Hematopoietic multipotent progenitor cell treated with erythropoietin and hydrocortisone succinate and interleukin-3 and kit ligand, for 4 days (in vitro differentiated cells): ENCODE measurements at regions not wholly inside any gene's neighbourhood (a gene's known extent, or its start where the extent isn't known, plus 50 kb on each side); places are given as distances from the start of the nearest gene placed in this dataset.
"Not testable (repeated sequence)": the region's sequence is repeated elsewhere in the genome, so short reads cannot be mapped to it uniquely, and the experiment has no call there.

ENCODE experiments used
- DNase-seq: peaks from one replicate; pipeline ENCODE4 v3.0.0-alpha.2; 2015

DNA sequence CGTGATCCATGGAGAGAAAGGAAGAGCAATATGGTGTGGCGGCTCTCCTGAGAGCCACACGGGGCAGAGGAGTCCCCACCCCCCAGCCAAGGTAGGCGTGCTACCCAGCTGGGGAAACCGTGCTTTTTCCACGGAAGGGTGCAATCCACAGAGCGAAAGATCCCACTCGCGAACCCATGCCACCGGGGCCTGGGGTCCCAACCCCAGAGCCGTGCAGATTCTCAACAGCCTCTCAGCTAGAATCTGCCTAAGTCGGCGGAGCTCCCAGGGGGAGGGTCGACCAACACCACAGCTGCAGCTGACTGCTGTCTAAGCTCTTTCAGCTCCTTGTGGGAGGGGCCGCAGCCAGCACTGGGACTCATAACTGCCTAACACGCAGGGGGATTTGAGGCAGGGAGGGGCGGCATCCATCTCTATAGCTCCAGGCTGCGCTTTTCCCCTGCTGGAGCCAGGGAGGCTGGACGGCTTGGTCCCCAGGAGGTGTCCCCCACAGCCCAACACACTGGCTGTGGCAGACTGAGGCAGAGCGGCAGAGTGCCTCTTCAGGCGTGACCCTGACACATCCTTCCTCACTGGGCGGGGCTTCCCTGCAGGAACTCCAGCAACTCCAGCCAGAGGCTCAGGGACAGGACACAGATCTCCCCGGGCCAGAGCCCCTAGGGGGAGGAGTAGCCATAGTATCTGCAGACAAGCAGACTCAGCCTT lies 107.6 kb upstream of the ZBTB20 start:
- no peak for DNase-seq

DNA sequence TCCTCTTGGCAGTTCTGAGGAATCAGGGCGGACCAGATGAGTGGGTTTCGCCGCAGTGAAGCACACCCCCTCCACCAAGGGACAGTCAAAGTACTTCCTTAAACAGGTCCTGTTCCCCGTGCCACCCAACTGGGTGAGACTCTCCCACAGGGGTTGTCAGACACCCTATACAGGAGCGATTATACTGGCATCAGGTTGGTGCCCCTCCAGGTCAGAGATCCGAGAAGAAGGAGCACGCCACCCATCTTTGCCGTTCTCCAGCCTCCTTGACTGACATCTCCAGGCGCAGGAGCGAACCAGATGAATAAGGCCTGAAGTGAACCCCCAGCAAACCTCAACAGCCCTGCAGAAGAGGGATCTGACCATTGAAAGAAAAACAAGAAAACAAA lies 108.1 kb upstream of the ZBTB20 start:
- DNase-seq, result no peak

DNA sequence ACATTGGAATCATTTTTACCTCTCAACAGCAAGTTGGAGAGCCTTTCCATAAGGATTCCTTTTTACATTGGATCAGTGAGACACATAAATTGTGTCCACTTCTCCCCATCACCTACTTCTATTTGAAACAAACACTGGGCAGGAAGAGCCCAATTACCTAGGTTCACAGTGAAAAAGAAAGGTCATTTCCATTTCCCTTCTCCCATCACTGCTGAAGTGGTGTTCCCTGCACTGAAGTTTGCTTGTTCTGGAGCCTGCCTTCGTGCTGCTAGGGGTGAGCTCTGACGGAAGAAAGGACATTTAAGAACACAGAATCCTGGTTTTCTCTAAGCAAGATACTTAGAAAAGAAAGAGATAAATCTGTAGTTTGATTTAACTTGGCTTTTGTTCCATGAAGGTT lies 123.8 kb upstream of the ZBTB20 start:
- DNase-seq, result no peak

DNA sequence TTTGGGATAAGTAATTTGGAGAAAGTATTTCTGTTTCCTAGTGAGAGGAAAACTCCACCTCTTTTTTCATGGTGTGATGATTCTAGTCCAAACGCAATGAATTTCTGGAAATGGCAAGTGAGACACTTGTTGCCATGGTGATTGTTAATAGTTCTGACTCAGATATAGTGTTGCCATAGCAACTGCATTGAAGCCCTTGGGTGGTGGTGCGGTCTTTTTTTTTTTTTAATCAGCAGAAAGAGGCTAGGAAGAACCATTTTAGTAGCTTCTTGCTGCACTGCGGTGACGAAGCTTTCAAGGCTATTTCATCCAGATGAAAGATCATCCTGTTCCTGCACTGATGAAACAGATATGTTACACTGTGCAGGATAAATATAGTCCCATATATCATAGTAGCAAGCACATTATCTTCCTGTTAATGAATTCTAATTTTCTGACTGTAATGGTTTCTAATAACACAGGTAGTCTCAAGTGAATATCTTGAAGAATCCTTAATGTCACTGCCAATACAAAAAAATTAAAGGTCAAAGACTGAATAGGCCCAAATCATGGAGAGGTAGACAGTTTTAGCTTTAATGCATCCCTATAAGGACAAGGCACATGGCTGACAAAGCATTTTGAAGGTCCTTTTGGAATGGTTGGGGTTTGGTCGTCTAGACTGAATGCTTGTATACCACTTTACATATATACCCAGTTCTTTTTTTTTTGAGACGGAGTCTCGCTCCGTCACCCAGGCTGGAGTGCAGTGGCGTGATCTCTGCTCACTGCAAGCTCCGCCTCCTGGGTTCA lies 125.1 kb upstream of the ZBTB20 start:
- no peak for DNase-seq

DNA sequence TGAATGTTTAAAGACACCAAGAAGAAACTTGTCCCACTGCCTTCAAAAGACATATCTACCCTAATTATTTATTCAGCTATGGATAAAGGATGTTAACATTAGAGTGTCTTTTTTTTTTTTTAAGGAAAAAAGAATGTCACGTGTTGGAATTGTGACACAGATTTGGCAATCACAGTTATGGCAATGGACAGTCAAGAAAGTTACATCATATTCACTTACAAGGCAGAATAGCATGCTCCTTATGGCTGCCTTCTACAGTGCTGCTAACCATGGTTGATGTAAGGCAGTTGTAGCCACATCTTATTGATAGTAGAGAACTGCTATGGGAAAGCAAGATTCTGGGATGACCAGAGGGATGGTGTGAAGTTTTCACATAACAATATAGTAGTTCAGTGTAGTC lies 128.8 kb upstream of the ZBTB20 start:
- DNase-seq, result no peak

DNA sequence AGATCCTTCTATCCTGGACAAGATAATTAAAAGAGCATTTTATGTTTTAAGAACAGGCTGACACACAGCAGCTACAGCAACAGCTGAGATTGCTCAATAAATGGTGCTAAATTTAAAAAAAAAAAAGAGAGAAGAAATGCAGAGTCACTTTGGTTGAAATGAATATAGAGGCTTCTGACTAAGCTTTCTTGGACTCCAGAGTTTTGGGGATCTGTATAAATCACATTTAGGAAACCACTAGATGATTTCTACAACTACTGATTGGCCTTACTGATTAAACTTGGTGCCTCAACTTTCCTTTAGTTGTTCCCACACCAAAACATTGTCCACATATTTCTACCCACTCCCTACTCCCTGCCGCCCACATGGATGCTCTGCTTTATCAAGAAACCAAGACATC lies 132.9 kb upstream of the ZBTB20 start:
- peak; percentile 22 for DNase-seq

DNA sequence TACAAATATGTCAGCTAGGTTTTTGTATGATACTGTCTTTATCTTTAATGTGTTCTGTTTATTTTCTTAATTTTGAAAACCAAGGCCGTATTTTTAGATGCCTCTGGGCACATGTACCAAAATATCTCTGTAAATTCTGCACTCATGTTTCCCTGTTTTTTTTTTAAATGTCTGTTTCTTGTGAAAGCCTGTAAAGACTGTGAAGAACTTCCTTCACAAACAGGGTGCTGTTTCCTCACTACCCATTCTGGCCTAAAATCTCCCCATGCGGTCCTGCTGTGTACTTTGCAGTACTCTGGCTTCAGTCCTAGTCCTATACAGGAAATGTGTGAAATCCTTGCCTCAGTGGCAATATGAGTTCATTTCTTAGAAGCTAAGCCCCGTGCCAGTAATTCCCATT lies 133.4 kb upstream of the ZBTB20 start:
- peak; percentile 1 for DNase-seq

DNA sequence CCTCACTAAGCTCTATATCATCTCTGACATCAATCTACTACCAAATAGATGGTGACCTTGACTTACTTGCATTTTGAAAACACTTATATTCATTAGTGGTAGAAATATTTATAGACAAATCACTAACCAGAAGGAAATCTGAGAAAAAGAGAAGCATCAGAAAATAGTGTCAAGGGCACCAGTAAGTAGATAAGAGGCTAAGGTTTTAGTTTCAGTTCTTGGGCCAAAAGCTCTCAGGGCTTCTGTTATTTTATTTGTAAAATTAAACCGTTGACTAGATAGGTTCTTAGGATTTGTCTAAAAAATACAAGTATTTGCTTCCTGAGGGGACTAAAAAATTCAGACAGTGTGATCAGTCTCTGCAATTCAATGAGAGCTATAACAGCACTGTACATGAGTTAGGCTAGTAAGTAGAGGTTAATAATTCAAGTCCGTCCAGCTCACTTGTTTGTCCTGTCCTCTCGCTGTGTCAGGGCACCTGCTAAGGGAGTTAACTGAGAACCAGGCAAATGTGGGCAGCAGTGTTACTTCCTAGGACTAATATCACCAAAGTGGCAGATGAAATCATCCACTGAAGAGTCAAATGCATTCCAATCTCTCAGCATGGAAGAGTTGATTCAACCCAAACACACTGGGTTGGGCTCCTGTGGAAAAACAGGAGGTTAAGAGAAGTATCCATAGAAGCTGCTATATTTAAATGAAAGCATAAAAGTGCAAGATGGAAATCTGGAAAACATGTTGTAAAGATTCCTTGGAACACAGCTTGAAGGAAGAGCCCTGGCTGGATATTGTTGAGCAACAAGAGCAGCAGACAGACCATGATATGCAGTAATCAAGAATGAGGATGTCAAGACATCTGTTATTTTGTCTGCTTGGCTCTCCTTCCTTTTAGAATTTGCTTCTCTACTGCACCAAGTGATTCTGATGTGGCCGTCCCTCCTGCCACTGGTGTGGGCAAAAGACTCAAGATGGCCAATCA lies 134.9 kb upstream of the ZBTB20 start:
- no peak for DNase-seq

DNA sequence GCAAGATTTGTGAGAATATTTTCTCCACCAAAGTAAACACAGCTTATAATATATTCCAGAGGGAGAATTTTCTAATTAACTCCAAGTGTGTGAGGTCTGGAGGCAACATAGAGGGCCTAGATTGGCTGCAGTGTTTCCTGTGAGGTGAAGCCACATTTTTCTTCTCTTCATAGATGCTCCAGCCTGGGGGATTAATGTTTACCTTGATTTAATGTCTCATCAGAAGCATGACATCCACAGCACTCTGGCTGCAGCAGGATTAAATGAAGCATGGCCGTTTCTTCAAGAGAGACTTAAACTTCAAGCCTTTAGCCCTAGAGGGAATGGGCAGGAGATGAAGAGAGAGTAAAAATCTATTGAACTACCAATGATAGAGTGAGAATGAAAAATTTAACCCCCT lies 137.9 kb upstream of the ZBTB20 start:
- no peak for DNase-seq

DNA sequence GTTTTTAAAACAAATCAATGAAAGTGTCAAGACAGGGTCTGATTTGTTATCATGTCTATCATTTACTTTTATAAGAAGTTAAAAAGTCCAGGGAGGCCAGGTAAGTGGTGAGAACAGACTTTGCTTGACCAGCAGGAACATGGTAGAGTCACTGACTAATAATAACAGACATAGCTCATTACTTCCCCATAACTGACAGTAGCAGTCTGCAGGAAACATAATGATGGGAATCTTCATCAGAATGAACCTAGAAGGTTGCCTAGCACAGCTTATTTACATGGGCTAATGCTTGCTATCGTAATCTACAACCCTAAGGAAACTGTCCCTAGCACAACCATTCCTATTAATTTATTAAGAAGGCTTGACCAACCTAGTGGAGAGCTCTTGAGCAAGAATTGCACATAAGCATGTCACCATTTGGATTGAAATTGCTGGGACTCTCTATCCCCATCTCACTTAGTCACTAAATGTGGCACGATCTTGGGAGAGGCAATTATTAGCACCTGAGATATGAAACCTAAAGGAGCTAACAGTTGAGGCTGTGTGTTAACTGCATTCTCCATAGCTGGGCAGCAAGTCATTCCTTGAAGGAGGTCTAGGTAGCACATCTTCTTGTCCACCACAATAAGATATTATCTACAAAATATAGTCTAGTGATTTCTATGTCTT lies 139.6 kb upstream of the ZBTB20 start:
- no peak for DNase-seq

DNA sequence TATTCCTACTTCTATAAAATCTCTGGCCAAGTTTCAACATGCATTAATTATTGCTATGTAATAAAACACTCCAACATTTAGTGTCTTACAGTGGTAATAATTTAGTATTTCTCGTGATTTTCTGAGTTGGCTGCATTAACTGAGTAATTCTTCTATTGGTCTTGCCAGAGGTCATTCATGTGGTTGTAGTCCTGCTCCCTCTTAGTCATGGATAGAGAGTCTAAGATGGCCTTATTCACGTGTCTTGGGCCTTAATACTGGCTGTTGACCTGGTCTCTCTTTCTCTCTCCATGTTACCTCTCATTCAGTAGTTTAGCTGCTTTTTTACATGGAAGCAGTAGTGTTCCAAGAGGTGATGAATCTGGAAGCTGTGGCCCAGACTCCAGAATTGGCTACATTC lies 140.1 kb upstream of the ZBTB20 start:
- DNase-seq, result no peak

DNA sequence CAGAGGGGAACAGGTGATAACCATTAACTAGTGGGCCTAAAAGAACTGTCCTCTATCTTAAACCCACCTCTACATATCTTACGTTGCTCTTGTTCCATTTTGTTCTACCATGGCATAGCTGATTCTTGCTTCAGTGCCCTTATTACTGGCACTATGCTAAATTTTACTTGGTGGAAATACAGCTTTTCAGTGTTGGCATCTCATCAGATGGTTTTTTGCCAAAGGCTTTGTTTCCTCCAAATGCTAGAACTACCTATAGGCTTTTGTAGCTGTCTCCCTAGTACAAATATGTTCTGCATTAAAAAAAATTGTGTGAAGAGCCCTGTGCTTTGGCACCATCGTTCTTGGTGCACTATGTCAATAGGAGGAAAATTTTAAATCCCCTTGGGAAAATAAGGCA lies 145.0 kb upstream of the ZBTB20 start:
- DNase-seq, result no peak

DNA sequence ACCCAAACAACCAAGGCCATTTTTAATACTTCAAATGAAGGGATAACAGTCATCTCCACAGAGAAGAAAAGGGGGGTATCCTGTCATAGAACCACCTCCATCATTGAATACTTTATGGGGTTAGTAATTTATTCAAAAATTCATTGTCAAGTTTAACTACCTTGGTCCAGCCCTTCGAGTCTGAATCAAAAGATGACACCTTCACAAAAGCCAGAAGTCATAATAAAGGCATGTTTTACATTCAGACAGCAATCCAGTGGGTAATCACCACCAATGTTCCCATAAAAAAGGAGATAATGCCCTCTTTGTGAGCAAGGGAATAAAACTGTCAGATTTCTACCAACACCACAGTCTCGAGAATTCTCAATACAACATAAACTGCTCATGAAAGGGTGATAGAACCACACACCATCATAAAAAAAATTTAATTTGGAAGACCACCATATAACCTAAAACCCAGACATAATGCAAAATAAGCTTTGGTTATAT lies 145.6 kb upstream of the ZBTB20 start:
- DNase-seq, result no peak

DNA sequence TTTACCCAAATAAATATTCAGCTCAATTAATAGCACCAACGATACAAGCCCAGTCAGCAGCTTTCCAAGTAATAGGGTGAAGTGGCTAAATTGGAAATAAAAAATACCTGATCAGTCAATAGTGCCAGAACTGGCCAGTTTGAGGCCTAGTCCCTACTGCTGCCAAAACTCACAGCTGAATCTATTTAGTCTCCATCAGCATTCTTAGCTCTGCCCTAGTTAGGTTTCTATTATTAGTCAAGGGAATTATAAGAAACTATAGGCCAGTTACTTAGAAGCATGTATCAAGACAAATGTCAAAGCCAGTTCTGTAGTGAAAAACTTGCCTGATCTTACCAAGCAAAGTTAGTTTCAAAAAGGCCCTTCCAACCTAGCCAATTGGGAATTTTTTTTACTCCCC lies 146.2 kb upstream of the ZBTB20 start:
- DNase-seq, result no peak

DNA sequence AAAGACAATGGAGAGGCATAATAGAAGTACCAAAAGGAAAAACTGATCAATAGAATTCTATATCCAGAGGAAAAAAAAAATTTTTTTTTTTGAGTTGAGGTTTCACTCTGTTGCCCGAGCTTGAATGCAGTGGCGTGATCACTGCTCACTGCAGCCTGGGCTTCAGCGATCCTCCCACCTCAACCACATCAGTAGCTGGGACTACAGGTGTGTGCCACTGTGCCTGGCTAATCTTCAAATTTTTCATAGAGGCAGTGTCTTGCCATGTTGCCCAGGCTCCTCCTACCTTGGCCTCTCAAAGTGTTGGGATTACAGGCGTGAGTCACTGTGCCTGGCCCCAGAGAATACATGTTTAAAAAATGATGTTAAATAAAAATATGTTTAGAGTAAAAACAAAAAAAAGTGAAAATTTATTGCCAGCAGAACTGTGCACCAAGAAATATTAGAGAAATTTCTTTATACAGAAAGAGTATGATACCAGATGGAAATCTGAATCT lies 154.3 kb upstream of the ZBTB20 start:
- no peak for DNase-seq

DNA sequence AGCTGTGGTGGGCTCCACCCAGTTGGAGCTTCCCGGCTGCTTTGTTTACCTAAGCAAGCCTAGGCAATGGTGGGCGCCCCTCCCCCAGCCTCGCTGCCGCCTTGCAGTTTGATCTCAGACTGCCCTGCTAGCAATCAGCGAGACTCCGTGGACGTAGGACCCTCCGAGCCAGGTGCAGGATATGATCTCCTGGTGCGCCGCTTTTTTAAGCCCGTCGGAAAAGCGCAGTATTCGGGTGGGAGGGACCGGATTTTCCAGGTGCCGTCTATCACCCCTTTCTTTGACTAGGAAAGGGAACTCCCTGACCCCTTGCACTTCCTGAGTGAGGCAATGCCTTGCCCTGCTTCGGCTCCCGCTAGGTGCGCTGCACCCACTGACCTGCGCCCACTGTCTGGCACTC lies 170.9 kb upstream of the ZBTB20 start:
- DNase-seq, result not testable (repeated sequence)

DNA sequence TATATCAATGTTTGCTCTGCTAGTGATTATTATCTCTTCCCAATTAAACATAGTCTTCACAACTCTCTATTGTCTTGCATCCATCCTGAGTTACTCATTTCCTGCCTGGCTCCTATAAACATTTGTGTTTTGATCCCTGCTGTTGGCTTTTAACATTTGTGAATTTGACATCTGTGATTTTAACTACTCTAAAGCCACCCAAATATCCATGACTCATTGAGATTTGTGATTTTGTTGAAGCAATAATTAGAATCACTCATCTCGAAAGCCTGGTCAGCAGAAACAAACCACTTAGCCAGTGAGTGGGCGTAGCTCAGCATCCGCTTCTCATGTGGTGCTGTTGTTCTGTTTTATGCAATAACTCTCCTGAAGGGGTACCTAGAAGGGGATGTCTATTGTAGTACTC lies 174.3 kb upstream of the ZBTB20 start:
- DNase-seq, result no peak

DNA sequence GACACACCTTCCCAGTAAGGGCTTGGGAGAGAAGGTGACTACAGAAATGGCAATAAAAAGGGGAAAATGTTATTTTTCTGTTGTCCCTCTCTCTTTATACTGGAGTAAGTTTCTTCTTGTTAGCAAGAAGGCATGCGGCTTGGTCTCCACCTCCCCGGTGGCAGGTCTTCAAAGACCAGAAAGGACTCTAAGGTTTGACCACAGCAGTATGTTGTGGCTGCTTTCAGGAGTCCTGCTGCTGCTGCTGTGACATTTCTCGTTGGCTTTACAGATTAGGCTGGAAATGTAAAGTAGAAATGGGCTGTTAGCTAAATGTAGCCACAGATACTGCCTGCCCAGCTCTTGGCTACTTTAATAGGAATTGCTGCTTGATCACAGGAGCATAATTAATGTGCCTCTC lies 175.8 kb upstream of the ZBTB20 start:
- no peak for DNase-seq

DNA sequence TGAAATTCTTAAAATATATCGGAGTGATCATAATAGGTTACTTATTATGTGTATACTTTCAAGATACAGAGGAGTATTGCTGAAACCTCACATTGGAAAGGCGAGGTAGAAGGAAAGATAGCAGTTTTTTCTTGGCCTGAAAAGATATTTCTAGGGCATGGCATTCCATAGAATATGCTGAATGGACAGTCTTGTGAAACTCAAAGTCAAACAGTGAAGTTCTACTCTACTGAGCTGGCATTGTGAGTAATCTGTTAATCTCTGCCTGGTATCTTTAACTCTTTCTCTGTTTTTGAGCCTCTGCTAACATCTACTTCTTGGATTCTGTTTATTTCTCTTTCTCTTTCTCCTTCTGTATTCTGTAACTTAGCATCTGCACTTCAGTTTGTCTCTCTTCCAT lies 176.3 kb upstream of the ZBTB20 start:
- no peak for DNase-seq

DNA sequence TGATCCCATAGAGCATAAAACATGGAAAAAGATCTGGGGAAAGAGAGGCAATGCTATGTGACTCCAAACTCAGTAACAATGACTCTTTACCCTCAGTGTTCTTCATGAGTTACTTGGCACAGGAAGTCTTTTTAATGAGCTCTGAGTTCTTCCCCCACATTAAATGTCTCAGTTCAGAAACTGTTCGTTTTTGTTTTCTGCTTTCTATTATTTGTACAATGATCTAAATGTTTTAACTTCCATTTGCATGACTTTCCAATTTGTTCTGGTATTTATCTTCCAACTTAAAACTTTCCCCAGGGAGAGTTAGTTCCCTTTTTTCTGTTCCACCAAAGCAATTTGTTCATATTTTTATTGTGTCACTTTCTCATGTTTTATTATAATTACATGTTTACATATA lies 177.0 kb upstream of the ZBTB20 start:
- DNase-seq, result no peak

DNA sequence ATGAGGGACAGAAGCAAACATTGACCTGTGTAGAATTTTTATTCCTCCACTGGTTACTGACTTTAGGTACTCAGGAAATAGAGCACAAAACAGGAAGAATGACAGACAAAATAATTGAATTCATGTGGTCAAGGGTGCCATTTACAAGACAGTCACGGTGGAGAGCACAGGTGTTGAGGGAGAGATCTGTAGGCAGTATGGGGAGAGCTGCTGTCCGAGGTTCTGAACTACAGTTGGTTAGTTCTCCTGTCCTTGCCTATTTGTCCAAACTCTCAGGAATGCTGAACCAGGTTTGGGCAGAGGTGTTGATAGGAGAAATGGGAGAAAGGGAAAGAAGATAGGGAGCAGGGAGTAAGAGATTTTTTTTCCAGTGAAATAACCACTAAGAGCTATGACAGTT lies 178.5 kb upstream of the ZBTB20 start:
- peak; percentile 43 for DNase-seq

DNA sequence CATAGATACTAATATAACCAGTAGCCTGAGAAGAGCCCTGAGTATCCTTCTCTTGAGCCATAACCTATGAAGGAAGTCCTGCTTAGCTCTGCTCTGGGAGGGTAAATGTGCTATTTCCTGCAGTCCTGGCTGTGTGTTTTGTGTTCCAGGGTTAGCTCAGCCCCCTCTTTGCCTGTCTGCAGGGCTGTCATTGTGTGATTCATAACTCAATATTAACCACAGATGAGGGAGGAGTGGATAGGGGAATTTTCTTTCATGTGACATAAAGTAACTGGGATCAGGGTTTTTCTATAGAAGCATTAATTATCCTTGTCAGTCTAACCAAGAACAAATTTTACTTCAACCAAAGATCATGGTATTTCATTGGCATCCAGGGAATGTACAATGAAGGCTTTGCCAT lies 183.3 kb upstream of the ZBTB20 start:
- no peak for DNase-seq

DNA sequence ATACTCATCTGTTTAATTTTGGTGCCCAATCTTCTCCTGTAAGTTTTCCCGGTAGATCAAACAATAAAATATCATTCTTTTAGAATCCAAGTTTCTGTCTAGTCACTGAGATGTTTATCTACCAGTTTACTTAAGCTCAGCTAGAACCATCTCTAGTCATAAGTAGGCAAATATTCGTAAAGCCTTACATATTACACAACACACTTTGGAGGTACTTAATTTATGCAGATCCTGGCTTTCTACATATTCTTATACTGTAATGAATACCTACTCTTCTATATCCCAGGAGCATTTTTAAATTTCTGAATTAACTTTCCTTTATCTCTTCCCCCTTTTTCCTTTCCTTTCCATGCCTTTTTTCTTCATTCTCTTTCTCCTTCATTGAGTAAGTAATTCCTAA lies 185.9 kb upstream of the ZBTB20 start:
- no peak for DNase-seq
